BJ (cell line): ENCODE measurements at regions not wholly inside any gene's neighbourhood (a gene's known extent, or its start where the extent isn't known, plus 50 kb on each side); places are given as distances from the start of the nearest gene placed in this dataset.

Source experiments
- CTCF ChIA-PET: fragments of 350-600 bp; formaldehyde crosslinking; extraction: SDS; loops from one replicate; lab custom pipeline; 2021; ENCODE audit warnings: antibody characterized with exemption, inconsistent platforms; lab: Yijun Ruan, JAX
- POLR2A ChIA-PET: fragments of 300-600 bp; sonication (Branson Sonifier 250); formaldehyde crosslinking; extraction: SDS; loops from one replicate; lab custom pipeline; 2021; ENCODE audit warnings: antibody characterized with exemption; lab: Charles Lee
- DNase-seq: peaks from one replicate; pipeline ENCODE4 v3.0.0-alpha.2; 2011; ENCODE audit warnings: low read depth
- H3K27me3 ChIP-seq: 2 replicates; pipeline ENCODE4 v1.6.0; 2011; ENCODE audit warnings: low read length; ENCODE audit not compliant: control insufficient read depth, insufficient read depth
- H3K36me3 ChIP-seq: 2 replicates; pipeline ENCODE4 v1.5.1; 2011; ENCODE audit warnings: low read length; ENCODE audit not compliant: control insufficient read depth, insufficient read depth
- H3K4me3 ChIP-seq: 2 replicates; pipeline ENCODE4 v1.5.1; 2011; ENCODE audit warnings: low read depth, mild to moderate bottlenecking, control low read depth, low read length
- TF ChIP-seq, protein P1 (sequence below): IDR thresholded peaks from 2 replicates; pipeline ENCODE4 v1.5.1; 2011; ENCODE audit warnings: low read depth, mild to moderate bottlenecking, control low read depth, inconsistent platforms, low read length, moderate library complexity; ENCODE audit not compliant: insufficient read depth

DNA sequence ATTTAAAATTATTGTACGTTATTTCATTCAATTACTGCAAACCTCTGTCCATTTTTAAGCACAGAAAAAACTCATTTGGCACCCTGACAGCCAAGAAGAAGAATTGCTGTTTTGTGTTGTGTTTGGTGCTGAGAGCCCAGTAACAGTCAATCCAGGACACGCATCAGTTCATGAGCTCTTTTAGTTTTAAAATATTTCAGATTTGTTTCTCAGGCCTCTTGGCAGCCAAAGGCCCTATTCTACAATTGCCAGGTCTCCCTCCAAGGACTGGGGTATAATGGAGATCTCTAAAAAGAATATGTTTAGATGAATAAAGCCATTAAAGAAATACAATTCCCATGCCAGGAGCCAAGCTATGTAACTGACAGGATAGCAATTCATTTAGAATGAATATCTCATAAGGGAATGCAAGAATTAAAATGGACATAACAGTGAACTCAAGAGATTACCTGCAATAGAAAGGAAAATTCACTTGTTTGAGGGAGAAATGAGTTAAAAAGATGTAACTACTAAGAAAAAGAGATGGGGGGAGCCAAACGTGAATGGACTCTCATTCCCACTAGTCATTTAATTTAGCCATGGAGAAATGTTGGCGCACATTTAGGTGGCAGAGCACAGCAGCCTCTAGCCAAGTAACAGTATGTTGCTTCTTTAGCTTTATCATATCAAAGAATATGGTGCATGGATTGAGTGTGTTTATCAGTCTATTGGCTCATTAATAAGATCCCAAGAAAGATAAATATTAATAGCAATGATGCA lies 140.6 kb upstream of the PELI2 start:
- DNase-seq, result no peak
- CTCF ChIA-PET, result interaction anchor here (0.6 kb wide), 1 partner anchor 80 kb away, joined by 3 read pairs; no protein-coding TSS in a partner anchor
- POLR2A ChIA-PET, result no interaction called here
- Histone ChIP-seq H3K4me3 (no peak overlapping the region), H3K27me3 (no peaks in the 10 kb centered on the region), H3K36me3 (no peaks in the 10 kb centered on the region)
- TF ChIP-seq, protein P1, sequence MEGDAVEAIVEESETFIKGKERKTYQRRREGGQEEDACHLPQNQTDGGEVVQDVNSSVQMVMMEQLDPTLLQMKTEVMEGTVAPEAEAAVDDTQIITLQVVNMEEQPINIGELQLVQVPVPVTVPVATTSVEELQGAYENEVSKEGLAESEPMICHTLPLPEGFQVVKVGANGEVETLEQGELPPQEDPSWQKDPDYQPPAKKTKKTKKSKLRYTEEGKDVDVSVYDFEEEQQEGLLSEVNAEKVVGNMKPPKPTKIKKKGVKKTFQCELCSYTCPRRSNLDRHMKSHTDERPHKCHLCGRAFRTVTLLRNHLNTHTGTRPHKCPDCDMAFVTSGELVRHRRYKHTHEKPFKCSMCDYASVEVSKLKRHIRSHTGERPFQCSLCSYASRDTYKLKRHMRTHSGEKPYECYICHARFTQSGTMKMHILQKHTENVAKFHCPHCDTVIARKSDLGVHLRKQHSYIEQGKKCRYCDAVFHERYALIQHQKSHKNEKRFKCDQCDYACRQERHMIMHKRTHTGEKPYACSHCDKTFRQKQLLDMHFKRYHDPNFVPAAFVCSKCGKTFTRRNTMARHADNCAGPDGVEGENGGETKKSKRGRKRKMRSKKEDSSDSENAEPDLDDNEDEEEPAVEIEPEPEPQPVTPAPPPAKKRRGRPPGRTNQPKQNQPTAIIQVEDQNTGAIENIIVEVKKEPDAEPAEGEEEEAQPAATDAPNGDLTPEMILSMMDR, result no peak

DNA sequence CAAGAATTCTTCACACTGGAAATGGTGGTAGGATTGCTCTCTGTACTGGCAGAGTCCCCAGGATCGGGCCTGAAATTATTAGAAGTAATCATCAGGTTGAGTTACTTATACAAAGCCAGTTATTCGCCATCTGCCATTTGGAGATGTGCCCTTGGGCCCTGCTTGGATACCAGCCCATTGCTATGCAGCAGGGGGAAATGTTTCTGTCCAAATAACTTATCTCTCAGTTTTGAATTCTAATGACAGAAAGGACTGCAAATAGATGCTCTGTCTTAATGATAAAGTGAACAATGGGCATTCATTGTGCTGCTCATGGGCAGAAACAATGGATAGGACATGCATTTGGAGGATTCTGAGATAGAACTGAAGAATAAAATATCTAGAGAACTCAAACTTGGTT lies 139.1 kb upstream of the PELI2 start:
- TF ChIP-seq, protein P1, result no peak
- Histone ChIP-seq H3K4me3 (no peak overlapping the region), H3K27me3 (no peaks in the 10 kb centered on the region), H3K36me3 (no peaks in the 10 kb centered on the region)
- no peak for DNase-seq
- POLR2A ChIA-PET, result no interaction called here
- CTCF ChIA-PET, result no interaction called here

DNA sequence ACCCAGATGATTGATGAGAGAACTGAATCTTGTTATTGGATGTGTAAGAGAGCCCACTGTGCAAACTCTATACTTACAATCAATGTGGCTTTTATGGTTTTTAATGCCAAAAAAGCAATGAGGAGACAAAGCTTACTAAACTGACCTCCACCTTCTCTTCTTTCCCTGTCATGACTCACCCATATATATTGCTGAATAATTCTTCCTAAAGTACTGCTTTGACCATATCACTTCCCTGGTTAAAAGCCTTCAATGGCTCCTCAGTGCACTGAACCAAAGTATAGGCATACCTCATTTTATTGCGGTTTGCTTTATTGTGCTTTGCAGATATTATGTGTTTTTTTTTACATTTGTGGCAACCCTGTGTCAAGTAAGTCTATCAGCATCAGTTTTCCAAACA lies 138.4 kb upstream of the PELI2 start:
- TF ChIP-seq, protein P1, result no peak
- POLR2A ChIA-PET, result no interaction called here
- CTCF ChIA-PET, result no interaction called here
- no peak for DNase-seq
- Histone ChIP-seq H3K27me3 (no peaks in the 10 kb centered on the region), H3K4me3 (no peak overlapping the region), H3K36me3 (no peaks in the 10 kb centered on the region)

DNA sequence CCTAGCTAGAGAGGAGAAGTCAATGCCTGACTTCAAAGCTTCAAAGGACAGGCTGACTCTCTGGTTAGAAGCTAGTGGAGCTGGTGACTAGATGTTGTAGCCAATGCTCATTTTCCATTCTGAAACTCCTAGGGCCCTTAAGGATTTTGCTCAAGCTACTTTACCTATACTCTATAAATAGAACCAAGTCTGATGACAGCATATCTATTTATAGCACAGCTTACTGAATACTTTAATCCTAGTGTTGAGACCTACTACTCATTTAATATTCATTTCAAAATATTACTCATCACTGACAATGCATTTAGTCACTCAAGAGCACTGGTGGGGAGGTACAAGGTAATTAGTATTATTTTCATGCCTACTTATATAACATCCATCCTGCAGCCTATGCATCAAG lies 137.2 kb upstream of the PELI2 start:
- CTCF ChIA-PET, result no interaction called here
- POLR2A ChIA-PET, result no interaction called here

DNA sequence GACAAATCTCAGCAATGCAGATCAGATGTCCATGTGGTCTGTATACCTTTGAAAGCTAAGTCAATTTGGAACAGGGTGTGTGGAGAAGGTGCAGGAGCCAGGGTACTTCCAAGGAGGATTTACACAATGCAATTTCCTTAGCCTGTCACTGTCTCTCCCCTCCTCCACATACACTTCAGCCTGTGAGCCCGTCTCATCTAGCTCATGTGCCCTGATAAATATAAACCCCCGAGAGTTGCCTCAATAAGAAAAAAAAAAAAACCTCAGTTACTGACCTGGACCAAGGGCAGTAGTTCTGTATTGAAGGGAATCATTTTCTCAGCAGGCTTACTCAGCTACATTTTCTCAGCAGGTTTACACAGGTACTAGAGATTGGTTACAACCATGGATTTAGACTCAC lies 132.1 kb upstream of the PELI2 start:
- ChIA-PET POLR2A (no interaction called here), CTCF (interaction anchor here (0.8 kb wide), 1 partner anchor 12 kb away, joined by 4 read pairs; no protein-coding TSS in a partner anchor)
- H3K4me3 ChIP-seq, result no peak overlapping the region
- TF ChIP-seq, protein P1, result no peak
- DNase-seq, result no peak
- H3K36me3 ChIP-seq, result no peaks in the 10 kb centered on the region
- H3K27me3 ChIP-seq, result no peaks in the 10 kb centered on the region

More for the DNA sequence above, 137.2 kb upstream of the PELI2 start:
- DNase-seq, result no peak
- no peaks in the 10 kb centered on the region for H3K27me3 ChIP-seq
- H3K4me3 ChIP-seq, result no peak overlapping the region
- H3K36me3 ChIP-seq, result no peaks in the 10 kb centered on the region
- TF ChIP-seq, protein P1, result no peak
